Adipocyte (in vitro differentiated cells): ENCODE measurements at regions not wholly inside any gene's neighbourhood (a gene's known extent, or its start where the extent isn't known, plus 50 kb on each side); places are given as distances from the start of the nearest gene placed in this dataset.
A peak's percentile ranks its signal among the peaks of the same experiment; 100 is the strongest.
"Not testable (repeated sequence)": the region's sequence is repeated elsewhere in the genome, so short reads cannot be mapped to it uniquely, and the experiment has no call there.

Experiments used
- DNase-seq: peaks from one replicate; pipeline ENCODE4 v3.0.0-alpha.2; 2015; ENCODE audit warnings: low read depth
- H3K27me3 ChIP-seq: replicated peaks from 2 replicates; pipeline ENCODE4 v1.7.0; 2013; ENCODE audit warnings: mild to moderate bottlenecking, low read length, moderate library complexity; ENCODE audit not compliant: control insufficient read depth, insufficient read depth
- H3K36me3 ChIP-seq: 2 replicates; pipeline ENCODE4 v1.7.0; 2013; ENCODE audit warnings: low read length, mild to moderate bottlenecking, moderate library complexity; ENCODE audit not compliant: control insufficient read depth, insufficient read depth, severe bottlenecking
- H3K4me1 ChIP-seq: 2 replicates; pipeline ENCODE4 v1.7.0; 2013; ENCODE audit warnings: mild to moderate bottlenecking, low read length, moderate library complexity; ENCODE audit not compliant: control insufficient read depth, insufficient read depth
- H3K4me3 ChIP-seq: 2 replicates; pipeline ENCODE4 v1.7.0; 2013; ENCODE audit warnings: mild to moderate bottlenecking, low read length, moderate library complexity
- H3K9ac ChIP-seq: 2 replicates; pipeline ENCODE4 v1.7.0; 2013; ENCODE audit warnings: mild to moderate bottlenecking, low read length, moderate library complexity
- H3K9me3 ChIP-seq: 2 replicates; pipeline ENCODE4 v1.7.0; 2013; ENCODE audit warnings: mild to moderate bottlenecking, low read length, moderate library complexity; ENCODE audit not compliant: control insufficient read depth

GRCh38 chr14:22344209-22344608 lies 244.8 kb downstream of the DAD1 start:
- not testable (repeated sequence) for H3K9ac ChIP-seq, H3K4me3 ChIP-seq, H3K36me3 ChIP-seq, H3K4me1 ChIP-seq, DNase-seq
- Histone ChIP-seq H3K27me3 (peaks cover 22% of the 10 kb centered on the region), H3K9me3 (peaks cover 33% of the 10 kb centered on the region)

DNA sequence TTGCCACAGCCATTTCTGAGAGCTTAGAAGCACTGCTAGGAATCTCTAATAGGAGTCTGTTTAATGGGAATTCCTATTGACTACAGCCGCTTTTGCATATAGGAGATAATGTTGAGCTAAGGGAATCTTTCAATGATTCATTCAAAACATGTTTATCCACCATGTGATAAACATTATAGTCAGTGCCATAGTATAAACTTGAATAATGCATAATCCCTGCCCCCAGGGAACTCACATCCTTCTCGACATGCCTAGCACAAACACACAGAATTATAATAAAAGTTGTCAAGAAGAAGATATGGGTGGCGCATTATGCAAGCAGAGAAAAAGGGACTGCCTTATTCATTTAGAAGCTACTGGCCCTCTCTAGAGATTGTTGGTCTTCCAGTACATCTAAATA lies 248.0 kb downstream of the DAD1 start:
- Histone ChIP-seq H3K9ac (no peak overlapping the region), H3K4me1 (peaks cover 13% of the 10 kb centered on the region), H3K27me3 (peaks cover 10% of the 10 kb centered on the region), H3K4me3 (no peak overlapping the region), H3K36me3 (no peaks in the 10 kb centered on the region), H3K9me3 (peaks cover 29% of the 10 kb centered on the region)
- DNase-seq = no peak

GRCh38 chr14:22338917-22339715 lies 249.9 kb downstream of the DAD1 start:
- H3K4me3 ChIP-seq = no peak overlapping the region
- H3K9ac ChIP-seq = no peak overlapping the region
- no peak for DNase-seq
- H3K27me3 ChIP-seq = peaks cover 10% of the 10 kb centered on the region
- peaks cover 17% of the 10 kb centered on the region for H3K4me1 ChIP-seq
- H3K36me3 ChIP-seq = no peaks in the 10 kb centered on the region
- peaks cover 10% of the 10 kb centered on the region for H3K9me3 ChIP-seq

GRCh38 chr14:22338381-22338780 lies 250.6 kb downstream of the DAD1 start:
- Histone ChIP-seq H3K36me3 (no peaks in the 10 kb centered on the region), H3K27me3 (peaks cover 10% of the 10 kb centered on the region), H3K9me3 (peaks cover 3% of the 10 kb centered on the region), H3K9ac (no peak overlapping the region), H3K4me1 (peaks cover 24% of the 10 kb centered on the region), H3K4me3 (no peak overlapping the region)
- no peak for DNase-seq

DNA sequence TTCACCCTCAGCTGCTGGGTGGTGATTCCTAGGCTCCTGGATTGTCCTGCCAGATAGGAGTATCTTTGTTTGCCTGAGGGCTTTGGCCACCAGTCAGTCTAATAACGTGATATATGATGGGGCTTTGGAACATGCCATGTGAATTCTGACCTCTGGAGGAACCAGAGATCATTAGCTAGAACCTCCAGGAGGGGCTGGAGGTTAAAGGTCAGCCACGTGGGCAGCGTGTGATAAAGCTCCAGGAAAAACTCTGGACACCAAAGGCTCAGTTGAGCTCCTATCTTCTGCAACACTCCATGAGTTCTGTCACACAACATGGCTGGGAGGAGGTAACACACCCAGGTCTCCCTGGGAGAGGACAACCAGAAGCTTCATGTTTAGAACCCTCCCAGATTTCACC lies 251.1 kb downstream of the DAD1 start:
- H3K27me3 ChIP-seq = peaks cover 9% of the 10 kb centered on the region
- H3K9me3 ChIP-seq = no peaks in the 10 kb centered on the region
- DNase-seq = no peak

DNA sequence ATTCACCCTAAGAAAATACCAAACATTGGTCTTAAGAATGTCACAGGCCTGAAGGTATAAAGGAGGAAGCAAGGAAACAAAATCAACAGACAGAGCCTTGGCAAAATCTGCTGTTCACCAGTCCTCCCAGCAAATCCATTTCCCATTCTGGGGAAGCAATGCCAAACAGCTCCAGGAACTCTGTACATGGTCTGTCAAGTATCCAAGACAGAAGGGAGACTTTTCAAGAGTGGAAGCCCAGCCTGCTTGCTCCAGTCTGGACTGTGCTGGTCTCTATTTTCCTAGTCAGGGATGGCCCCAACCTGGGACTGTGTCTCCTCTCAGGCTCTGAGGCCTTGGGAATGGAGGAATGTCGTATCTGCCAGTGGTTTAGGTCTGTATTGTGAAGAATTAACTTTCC lies 251.5 kb downstream of the DAD1 start:
- Histone ChIP-seq H3K4me1 (peaks cover 32% of the 10 kb centered on the region), H3K4me3 (no peak overlapping the region), H3K36me3 (no peaks in the 10 kb centered on the region), H3K27me3 (peaks cover 5% of the 10 kb centered on the region), H3K9ac (no peak overlapping the region), H3K9me3 (no peaks in the 10 kb centered on the region)
- no peak for DNase-seq

More for the DNA sequence above, 251.1 kb downstream of the DAD1 start:
- H3K9ac ChIP-seq = no peak overlapping the region
- peaks cover 29% of the 10 kb centered on the region for H3K4me1 ChIP-seq
- H3K4me3 ChIP-seq = no peak overlapping the region
- no peaks in the 10 kb centered on the region for H3K36me3 ChIP-seq

GRCh38 chr14:22336031-22336430 lies 253.0 kb downstream of the DAD1 start:
- H3K9ac ChIP-seq = no peak overlapping the region
- H3K27me3 ChIP-seq = peaks cover 3% of the 10 kb centered on the region
- H3K9me3 ChIP-seq = no peaks in the 10 kb centered on the region
- no peaks in the 10 kb centered on the region for H3K36me3 ChIP-seq
- H3K4me1 ChIP-seq = peaks cover 32% of the 10 kb centered on the region
- DNase-seq = no peak
- H3K4me3 ChIP-seq = no peak overlapping the region

- Histone ChIP-seq H3K9me3 (peaks cover 4% of the 10 kb centered on the region), H3K27me3 (peaks cover 3% of the 10 kb centered on the region), H3K4me1 (peaks cover 31% of the 10 kb centered on the region), H3K9ac (no peak overlapping the region), H3K4me3 (no peak overlapping the region), H3K36me3 (no peaks in the 10 kb centered on the region)
- DNase-seq = no peak
Measured at GRCh38 chr14:22334627-22335026, 254.4 kb downstream of the DAD1 start.

GRCh38 chr14:22334275-22334577 lies 254.8 kb downstream of the DAD1 start:
- peaks cover 27% of the 10 kb centered on the region for H3K4me1 ChIP-seq
- no peak overlapping the region for H3K9ac ChIP-seq
- H3K4me3 ChIP-seq = no peak overlapping the region
- H3K27me3 ChIP-seq = peaks cover 3% of the 10 kb centered on the region
- H3K36me3 ChIP-seq = no peaks in the 10 kb centered on the region
- peaks cover 8% of the 10 kb centered on the region for H3K9me3 ChIP-seq
- DNase-seq = no peak

GRCh38 chr14:22333422-22334274 lies 255.4 kb downstream of the DAD1 start:
- DNase-seq = peak; percentile 49
- H3K27me3 ChIP-seq = peaks cover 3% of the 10 kb centered on the region
- H3K9me3 ChIP-seq = peaks cover 12% of the 10 kb centered on the region
- H3K9ac ChIP-seq = no peak overlapping the region
- H3K4me1 ChIP-seq = peaks cover 22% of the 10 kb centered on the region
- no peaks in the 10 kb centered on the region for H3K36me3 ChIP-seq
- H3K4me3 ChIP-seq = no peak overlapping the region

- Histone ChIP-seq H3K36me3 (no peaks in the 10 kb centered on the region), H3K9me3 (peaks cover 20% of the 10 kb centered on the region), H3K27me3 (peaks cover 3% of the 10 kb centered on the region), H3K4me1 (peaks cover 22% of the 10 kb centered on the region), H3K9ac (no peak overlapping the region), H3K4me3 (no peak overlapping the region)
- DNase-seq = no peak
Measured at GRCh38 chr14:22332686-22333421, 256.2 kb downstream of the DAD1 start.
